ENCODE measurements at regions not wholly inside any gene's neighbourhood (a gene's known extent, or its start where the extent isn't known, plus 50 kb on each side); places are given as distances from the start of the nearest gene placed in this dataset.

DNA sequence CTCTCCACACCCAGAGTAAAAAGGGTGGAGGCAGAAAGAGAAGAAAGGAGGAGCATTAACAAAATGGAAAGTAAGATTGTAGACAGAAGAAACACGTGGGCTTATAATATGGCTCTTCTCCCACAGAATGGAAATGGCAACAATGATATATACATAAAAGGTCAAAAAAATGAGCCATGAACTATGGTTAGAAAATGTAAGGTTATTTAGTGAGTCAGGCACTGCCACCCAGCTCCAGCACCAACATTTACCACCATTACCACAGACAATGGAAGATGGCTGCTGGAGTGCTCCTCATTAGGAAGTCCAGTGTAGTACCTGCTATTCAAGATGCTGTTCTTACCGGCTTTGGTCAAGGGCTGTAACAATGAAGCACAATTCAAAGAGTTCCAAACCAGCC is 258.0 kb downstream of the ZEB2 start:
- H3K27ac ChIP-seq (ENCODE audit: low read depth, low read length, poor library complexity, severe bottlenecking): no peak overlapping the region
- intact Hi-C loops (cut with micrococcal nuclease; ENCODE audit: unreplicated experiment): no loop called here

GRCh38 chr2:144261336-144261735 is 258.6 kb downstream of the ZEB2 start:
- no peaks in the 10 kb centered on the region for H3K4me1 ChIP-seq (ENCODE audit: insufficient read depth, low read length, poor library complexity, severe bottlenecking)
- no TSS peak for BruUV-seq (replicated peaks)
- no peaks in the 10 kb centered on the region for H3K27me3 ChIP-seq (replicated peaks; ENCODE audit: insufficient read depth, low read depth, low read length, poor library complexity)
- intact Hi-C loops (cut with micrococcal nuclease; ENCODE audit: unreplicated experiment): no loop called here
- CTCF ChIA-PET: no interaction called here
- no peaks in the 10 kb centered on the region for H3K36me3 ChIP-seq (ENCODE audit: insufficient read depth, low read length, poor library complexity, severe bottlenecking)
- H3K4me3 ChIP-seq (ENCODE audit: low read depth, low read length, poor library complexity, severe bottlenecking): no peak overlapping the region
- POLR2A ChIA-PET (ENCODE audit: low non-redundant PET): interaction anchor here (0.5 kb wide), 1 partner anchor 567 kb away, joined by 3 read pairs; no protein-coding TSS in a partner anchor
- peaks cover 17% of the 10 kb centered on the region for H3K9me3 ChIP-seq (ENCODE audit: low read depth, low read length, poor library complexity, severe bottlenecking)
- no peak for TF ChIP-seq CTCF (conservative IDR thresholded peaks at IDR 0.05; ENCODE audit: low read depth, low read length)
- TF ChIP-seq EZH2 (IDR thresholded peaks at IDR 0.05; ENCODE audit: borderline replicate concordance, low read depth, low read length, poor library complexity, severe bottlenecking): no peak
- no peak overlapping the region for H3K27ac ChIP-seq (ENCODE audit: low read depth, low read length, poor library complexity, severe bottlenecking)
- no peak for DNase-seq (ENCODE audit: low spot score)

More for the DNA sequence above, 258.0 kb downstream of the ZEB2 start:
- Histone ChIP-seq H3K4me3 (ENCODE audit: low read depth, low read length, poor library complexity, severe bottlenecking) (no peak overlapping the region), H3K27me3 (replicated peaks; ENCODE audit: insufficient read depth, low read depth, low read length, poor library complexity) (no peaks in the 10 kb centered on the region), H3K36me3 (ENCODE audit: insufficient read depth, low read length, poor library complexity, severe bottlenecking) (no peaks in the 10 kb centered on the region), H3K9me3 (ENCODE audit: low read depth, low read length, poor library complexity, severe bottlenecking) (peaks cover 17% of the 10 kb centered on the region), H3K4me1 (ENCODE audit: insufficient read depth, low read length, poor library complexity, severe bottlenecking) (no peaks in the 10 kb centered on the region)
- no TSS peak for BruUV-seq (replicated peaks)
- TF ChIP-seq CTCF (conservative IDR thresholded peaks at IDR 0.05; ENCODE audit: low read depth, low read length): no peak
- TF ChIP-seq EZH2 (IDR thresholded peaks at IDR 0.05; ENCODE audit: borderline replicate concordance, low read depth, low read length, poor library complexity, severe bottlenecking): no peak
- ChIA-PET POLR2A (ENCODE audit: low non-redundant PET) (interaction anchor here (0.5 kb wide), 1 partner anchor 568 kb away, joined by 3 read pairs; no protein-coding TSS in a partner anchor), CTCF (no interaction called here)
- no peak for DNase-seq (ENCODE audit: low spot score)

DNA sequence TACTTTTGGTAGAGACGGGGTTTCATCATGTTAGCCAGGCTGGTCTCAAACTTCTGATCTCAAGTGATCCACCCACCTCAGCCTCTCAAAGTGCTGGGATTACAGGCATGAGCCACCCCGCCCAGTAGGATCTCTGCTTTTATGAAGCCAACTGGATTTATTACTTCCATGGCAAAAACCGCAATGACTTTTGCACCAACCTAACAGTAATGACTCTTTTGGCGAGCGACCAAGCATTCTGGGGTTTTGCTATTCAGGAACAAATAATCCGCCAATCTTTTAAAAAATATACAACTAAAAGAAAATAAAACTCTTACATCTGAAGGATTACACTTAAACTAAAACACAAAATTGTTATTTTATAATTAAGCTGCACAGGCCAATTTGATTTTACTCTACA is 260.6 kb downstream of the ZEB2 start:
- intact Hi-C loops (cut with micrococcal nuclease; ENCODE audit: unreplicated experiment): no loop called here

More for the DNA sequence above, 260.6 kb downstream of the ZEB2 start:
- no peak for DNase-seq (ENCODE audit: low spot score)
- H3K4me1 ChIP-seq (ENCODE audit: insufficient read depth, low read length, poor library complexity, severe bottlenecking): no peaks in the 10 kb centered on the region
- peaks cover 28% of the 10 kb centered on the region for H3K9me3 ChIP-seq (ENCODE audit: low read depth, low read length, poor library complexity, severe bottlenecking)
- no TSS peak for BruUV-seq (replicated peaks)
- H3K36me3 ChIP-seq (ENCODE audit: insufficient read depth, low read length, poor library complexity, severe bottlenecking): no peaks in the 10 kb centered on the region
- ChIA-PET POLR2A (ENCODE audit: low non-redundant PET) (no interaction called here), CTCF (no interaction called here)
- H3K27me3 ChIP-seq (replicated peaks; ENCODE audit: insufficient read depth, low read depth, low read length, poor library complexity): no peaks in the 10 kb centered on the region
- no peak overlapping the region for H3K4me3 ChIP-seq (ENCODE audit: low read depth, low read length, poor library complexity, severe bottlenecking)
- H3K27ac ChIP-seq (ENCODE audit: low read depth, low read length, poor library complexity, severe bottlenecking): no peak overlapping the region
- TF ChIP-seq EZH2 (IDR thresholded peaks at IDR 0.05; ENCODE audit: borderline replicate concordance, low read depth, low read length, poor library complexity, severe bottlenecking) (no peak), CTCF (conservative IDR thresholded peaks at IDR 0.05; ENCODE audit: low read depth, low read length) (no peak)
